Stimulated activated effector memory CD8-positive, alpha-beta T cell treated with anti-CD3 and anti-CD28 coated beads, Interleukin-12 subunit alpha, Interleukin-12 subunit beta, amount 100 ng/mL, for 72 hours (primary cell): ENCODE measurements at regions not wholly inside any gene's neighbourhood (a gene's known extent, or its start where the extent isn't known, plus 50 kb on each side); places are given as distances from the start of the nearest gene placed in this dataset.
"Not testable (repeated sequence)": the region's sequence is repeated elsewhere in the genome, so short reads cannot be mapped to it uniquely, and the experiment has no call there.

Source experiments
- ATAC-seq: fragments of 150-1000 bp; cut with Tn5 transposase; 2 replicates; pipeline ENCODE4 v1.10.0; 2021
- DNase-seq, 2 donors: peaks; one replicate each; pipeline ENCODE4 v3.0.0; 2021 to 2022; ENCODE audit warnings: low spot score in 2 of 2
- H3K27ac Mint-ChIP-seq: one replicate; pipeline ENCODE4 v1.8.0; 2022; ENCODE audit warnings: mild to moderate bottlenecking, mixed read lengths
- H3K36me3 Mint-ChIP-seq: one replicate; pipeline ENCODE4 v1.8.0; 2022; ENCODE audit warnings: mild to moderate bottlenecking, mixed read lengths
- H3K4me1 Mint-ChIP-seq: one replicate; pipeline ENCODE4 v1.8.0; 2022; ENCODE audit warnings: mixed read lengths
- H3K4me3 Mint-ChIP-seq: one replicate; pipeline ENCODE4 v1.8.0; 2022; ENCODE audit warnings: mild to moderate bottlenecking, mixed read lengths
- H3K9me3 Mint-ChIP-seq: one replicate; pipeline ENCODE4 v1.8.0; 2022; ENCODE audit warnings: mixed read lengths

DNA sequence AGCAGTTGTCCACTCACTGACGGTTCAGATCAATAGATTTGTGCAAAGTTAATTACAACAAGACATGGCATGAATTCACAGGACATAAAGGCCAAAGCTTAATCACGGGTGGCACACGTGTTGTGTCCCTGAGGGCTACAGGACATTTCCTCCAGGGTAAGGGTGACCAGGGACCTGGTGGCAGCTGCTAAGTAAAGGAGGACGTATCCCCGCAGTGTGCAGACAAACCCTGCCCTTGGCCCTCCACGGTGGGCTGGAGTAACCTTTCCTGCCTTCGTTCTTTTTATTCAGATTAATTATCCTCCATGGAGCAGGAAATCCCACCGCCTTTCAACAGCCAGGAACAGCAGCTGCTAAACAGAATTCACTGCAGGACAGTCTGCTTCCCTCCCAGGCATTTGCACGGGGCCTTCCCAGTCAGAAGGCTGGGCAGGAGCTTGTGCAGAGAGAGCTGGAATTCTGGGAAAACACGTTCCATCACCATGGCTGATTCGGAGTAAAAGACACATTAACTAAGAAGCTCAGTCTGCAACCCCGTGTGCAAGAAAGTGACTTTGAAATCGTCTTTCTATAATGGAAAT, 289.9 kb upstream of the SFSWAP start:
- DNase-seq (no peak), ATAC-seq (no peak)
- H3K4me1 Mint-ChIP-seq: no peaks in the 10 kb centered on the region
- H3K4me3 Mint-ChIP-seq: no peak overlapping the region
- peaks cover 13% of the 10 kb centered on the region for H3K9me3 Mint-ChIP-seq
- H3K36me3 Mint-ChIP-seq: no peaks in the 10 kb centered on the region
- H3K27ac Mint-ChIP-seq: no peak overlapping the region

DNA sequence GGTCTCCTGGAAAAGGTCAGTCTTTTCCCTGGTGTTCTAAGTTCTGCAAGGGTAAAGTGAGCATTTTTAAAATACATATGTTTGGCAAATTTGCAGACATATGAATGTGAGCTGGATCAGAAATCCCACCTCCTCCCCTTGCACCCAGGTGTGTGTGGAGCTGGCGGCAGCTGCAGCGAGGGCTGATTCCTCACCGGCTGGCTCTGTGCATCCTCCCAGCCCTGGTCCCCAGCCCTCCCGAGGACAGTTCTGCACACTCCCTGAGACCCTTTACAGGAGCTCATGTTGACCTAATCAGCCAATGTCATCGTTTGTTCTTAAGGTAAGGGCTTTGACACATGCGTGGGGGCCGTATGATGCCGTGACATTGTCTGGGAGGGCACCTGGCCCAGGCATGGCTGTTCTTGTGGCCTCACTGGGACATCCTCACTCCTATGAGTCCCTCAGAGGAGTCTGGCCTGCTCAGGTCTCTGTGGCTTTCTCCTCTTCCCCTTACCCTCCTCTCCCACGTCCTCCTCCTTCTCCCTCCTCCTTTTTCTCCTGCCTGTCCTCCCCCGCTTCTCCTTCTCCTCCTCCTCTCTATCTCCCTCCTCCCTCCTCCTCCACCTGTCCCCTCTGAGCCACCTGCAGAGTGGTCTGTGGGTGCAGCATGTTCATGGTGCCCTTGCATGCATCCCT, 289.2 kb upstream of the SFSWAP start:
- H3K27ac Mint-ChIP-seq: no peak overlapping the region
- ATAC-seq: no peak

DNA sequence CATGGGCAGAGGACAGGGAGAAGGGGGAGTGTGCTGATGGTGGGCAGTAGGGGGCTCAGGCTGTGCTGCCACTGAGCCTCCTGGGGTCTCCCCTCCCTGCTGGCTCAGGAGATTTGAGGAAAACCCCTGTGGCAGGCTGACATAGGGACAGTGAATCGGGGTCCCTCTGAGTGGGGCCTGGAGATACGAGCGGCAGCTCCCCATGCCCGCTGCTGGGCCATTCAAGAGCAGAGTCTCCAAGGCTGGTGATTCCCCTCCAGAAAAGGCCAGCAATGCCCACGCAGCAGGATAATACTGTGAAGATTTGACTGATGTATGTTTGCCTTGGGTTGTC, 288.7 kb upstream of the SFSWAP start:
- DNase-seq (no peak), ATAC-seq (no peak)
- Mint-ChIP-seq H3K9me3 (peaks cover 13% of the 10 kb centered on the region), H3K27ac (no peak overlapping the region), H3K4me1 (no peaks in the 10 kb centered on the region), H3K4me3 (no peak overlapping the region), H3K36me3 (no peaks in the 10 kb centered on the region)

More for the DNA sequence above, 289.2 kb upstream of the SFSWAP start:
- H3K36me3 Mint-ChIP-seq: no peaks in the 10 kb centered on the region
- no peaks in the 10 kb centered on the region for H3K4me1 Mint-ChIP-seq
- peaks cover 13% of the 10 kb centered on the region for H3K9me3 Mint-ChIP-seq
- no peak for DNase-seq
- no peak overlapping the region for H3K4me3 Mint-ChIP-seq

DNA sequence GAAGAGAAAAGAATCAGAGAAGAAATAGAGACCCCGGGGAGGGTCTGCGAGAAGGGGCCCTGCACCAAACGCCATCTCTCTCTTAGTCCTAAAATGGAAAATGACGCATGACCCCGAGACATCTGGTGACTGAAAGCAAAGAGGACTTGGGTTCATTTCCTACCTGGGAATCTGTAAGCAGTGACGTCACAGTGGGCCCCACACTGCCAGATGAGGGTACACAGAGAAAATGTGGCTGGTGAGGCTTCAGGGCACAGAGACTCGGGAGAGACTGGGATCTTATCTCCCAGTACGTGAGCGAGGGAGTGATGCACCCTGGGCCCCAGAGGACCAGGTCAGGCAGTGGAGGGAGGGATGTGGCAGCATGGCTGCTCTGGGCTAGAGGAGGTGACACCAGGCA, 288.1 kb upstream of the SFSWAP start:
- H3K4me1 Mint-ChIP-seq: no peaks in the 10 kb centered on the region
- H3K36me3 Mint-ChIP-seq: no peaks in the 10 kb centered on the region
- no peak overlapping the region for H3K27ac Mint-ChIP-seq
- no peak overlapping the region for H3K4me3 Mint-ChIP-seq
- DNase-seq (no peak), ATAC-seq (no peak)
- peaks cover 13% of the 10 kb centered on the region for H3K9me3 Mint-ChIP-seq

DNA sequence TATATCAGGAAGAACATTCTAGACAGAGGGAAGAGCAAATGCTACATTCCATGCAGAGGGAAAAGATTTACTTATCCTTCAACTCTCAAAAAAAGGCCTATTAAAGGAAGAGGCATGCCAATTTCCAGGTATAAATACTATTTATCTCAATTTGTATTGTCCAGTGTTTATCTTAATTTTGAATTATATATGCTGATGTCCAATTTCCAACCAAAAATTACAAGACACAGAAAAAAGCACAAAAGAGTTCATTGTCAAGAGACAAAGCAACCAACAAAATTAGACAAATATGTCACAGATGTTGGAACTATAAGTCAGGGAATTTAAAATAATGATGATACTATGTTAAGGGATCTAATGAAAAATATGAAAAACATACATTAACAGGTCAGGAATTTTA, 286.6 kb upstream of the SFSWAP start:
- Mint-ChIP-seq H3K36me3 (no peaks in the 10 kb centered on the region), H3K9me3 (peaks cover 13% of the 10 kb centered on the region), H3K4me1 (no peaks in the 10 kb centered on the region), H3K27ac (no peak overlapping the region), H3K4me3 (no peak overlapping the region)
- no peak for DNase-seq
- no peak for ATAC-seq

DNA sequence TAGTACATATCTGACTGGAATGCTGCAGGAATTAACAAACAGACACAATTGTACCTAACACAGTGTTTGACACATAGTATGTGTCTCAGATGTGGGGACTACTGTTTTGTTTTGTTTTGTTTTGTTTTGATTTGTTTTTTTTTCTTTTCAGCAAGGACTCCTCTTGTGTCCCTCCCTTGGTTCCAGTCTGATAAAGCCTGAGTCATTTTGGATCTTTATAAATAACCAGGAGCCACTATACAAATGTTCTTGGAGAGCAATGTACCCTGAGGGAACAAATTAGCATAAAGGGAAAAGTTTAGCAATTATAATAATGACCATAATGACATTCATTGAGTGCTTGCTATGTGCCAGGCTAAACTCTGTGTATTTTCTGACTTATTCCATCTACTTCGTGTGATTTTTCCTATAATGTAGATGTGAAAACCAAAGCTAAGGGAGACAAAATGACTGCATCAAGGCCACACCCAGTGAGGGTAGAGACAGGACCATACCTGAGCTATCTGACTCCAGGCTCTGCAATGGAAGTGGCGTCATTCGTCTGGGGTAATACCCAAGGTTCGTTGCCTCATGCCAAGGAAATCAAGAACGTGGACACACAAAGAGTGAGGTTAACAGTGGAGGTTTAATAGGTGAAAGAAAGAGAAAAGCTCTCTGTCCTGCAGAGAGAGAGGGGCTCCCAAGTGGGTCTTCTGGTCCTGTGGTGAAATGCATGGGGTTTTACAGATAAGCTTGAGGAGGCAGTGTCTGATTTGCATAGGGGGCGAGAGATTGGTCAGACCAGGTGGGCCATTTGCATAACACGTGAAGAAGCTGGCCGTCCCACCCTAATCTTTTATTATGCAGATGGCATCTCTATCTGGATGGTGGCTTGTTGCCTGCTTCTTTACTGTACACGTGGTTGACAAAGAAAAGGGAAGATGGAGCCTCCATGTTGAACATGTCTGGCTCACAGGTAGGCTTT, 285.5 kb upstream of the SFSWAP start:
- Mint-ChIP-seq H3K27ac (no peak overlapping the region), H3K9me3 (peaks cover 13% of the 10 kb centered on the region), H3K4me3 (no peak overlapping the region), H3K4me1 (no peaks in the 10 kb centered on the region), H3K36me3 (no peaks in the 10 kb centered on the region)
- DNase-seq (no peak), ATAC-seq (no peak)

DNA sequence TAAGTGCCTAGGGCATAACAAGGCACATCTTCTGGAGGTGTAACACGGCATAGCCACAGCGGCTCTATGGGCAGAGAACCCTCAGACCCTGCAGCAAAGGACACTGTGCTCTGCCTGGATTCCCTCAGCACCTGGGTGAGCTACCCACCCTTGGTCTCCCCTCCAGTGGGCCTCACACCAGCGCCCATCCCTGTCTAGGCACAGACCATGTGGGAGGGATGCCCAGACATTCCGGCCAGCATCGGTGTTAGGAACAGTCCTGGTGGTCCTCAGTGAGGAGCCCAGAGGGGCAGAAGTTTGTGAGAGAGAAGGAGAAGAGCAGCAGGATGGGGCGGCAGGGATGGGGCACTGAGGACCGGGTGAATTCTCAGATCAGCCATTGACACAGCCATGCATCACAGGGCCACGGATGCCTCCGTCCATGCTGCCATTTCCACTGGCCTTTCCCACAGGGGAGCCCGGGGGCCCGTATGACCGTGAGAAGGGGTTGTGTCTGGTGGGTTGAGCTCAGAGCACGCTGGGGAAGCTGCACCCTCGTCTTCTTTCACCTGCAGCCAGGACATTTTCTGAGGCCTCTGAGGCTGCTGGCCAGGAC, 282.7 kb upstream of the SFSWAP start:
- Mint-ChIP-seq H3K9me3 (peaks cover 11% of the 10 kb centered on the region), H3K27ac (no peak overlapping the region), H3K4me3 (no peak overlapping the region), H3K36me3 (no peaks in the 10 kb centered on the region), H3K4me1 (no peaks in the 10 kb centered on the region)
- ATAC-seq (peak; percentile 20), DNase-seq (no peak)

DNA sequence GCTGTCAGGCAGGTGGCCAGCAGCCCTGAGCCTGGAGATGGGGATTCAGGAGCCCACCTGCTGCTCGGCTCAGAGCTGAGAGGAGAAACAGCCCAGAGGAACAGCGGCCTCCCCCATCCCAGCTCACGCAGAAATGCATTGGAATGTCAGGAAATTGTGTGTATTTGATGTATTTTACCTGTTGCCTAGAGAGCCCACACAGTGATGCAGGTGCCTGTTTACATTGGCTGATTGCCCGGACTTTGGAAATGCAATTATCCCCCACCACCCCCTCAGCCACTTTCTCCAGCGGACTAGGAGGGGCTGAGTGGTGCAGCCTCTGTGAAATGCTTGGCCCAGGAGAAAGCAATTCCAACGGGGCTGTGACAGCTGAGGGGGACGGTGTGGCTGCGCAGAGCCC, 281.7 kb upstream of the SFSWAP start:
- H3K4me1 Mint-ChIP-seq, H3K4me3 Mint-ChIP-seq, H3K36me3 Mint-ChIP-seq, DNase-seq, H3K9me3 Mint-ChIP-seq, H3K27ac Mint-ChIP-seq: not testable (repeated sequence)
- peak; percentile 23 for ATAC-seq

DNA sequence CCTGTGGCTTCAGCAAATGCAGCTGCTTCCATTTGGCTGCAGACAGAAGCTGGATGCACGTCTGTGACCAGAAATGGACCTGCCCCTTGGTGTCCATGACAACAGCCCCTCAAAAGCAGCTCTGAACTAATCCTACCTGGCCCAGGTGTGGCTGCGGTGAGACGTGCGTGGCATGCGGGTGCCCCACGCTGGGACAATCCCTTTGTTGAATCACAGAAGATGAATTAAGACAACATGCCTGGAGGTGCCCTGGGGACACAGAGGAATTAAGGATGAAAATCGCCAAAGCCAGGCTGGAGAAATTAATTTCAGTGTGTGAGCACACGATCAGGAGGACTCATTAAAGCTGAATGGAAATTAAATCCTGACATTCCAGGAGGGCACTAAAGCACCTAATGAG, 281.2 kb upstream of the SFSWAP start:
- H3K9me3 Mint-ChIP-seq, DNase-seq, H3K4me1 Mint-ChIP-seq, ATAC-seq, H3K4me3 Mint-ChIP-seq, H3K27ac Mint-ChIP-seq, H3K36me3 Mint-ChIP-seq: not testable (repeated sequence)

DNA sequence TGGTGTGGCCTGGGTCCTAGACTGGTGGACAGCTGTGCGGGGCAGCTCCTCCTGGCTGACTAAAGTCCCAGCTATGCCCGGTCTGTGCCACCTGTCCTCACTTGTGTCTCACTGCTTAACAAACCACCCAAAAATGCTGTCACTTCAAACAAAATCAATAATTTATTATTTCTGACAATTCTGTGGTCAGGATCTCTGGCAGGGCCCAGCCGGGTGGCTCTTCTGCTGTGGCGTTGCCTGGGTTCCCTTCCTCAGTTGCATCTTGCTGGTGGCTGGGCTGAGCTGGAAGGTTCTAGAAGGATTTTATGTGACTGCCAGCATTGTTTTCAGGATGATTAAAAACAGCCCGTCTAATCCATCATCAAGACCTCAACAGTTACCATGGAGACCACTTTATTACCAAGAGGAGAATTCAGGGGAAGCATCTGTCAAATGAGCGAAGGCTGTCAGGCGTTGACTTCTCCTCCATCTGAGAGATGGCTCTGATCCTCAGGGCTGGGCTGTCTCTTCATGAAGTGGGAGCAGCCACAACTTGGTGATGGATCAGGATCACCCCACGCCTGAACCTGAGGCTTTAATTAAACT, 280.6 kb upstream of the SFSWAP start:
- DNase-seq (no peak), ATAC-seq (no peak)
- Mint-ChIP-seq H3K4me1 (peaks cover 4% of the 10 kb centered on the region), H3K36me3 (no peaks in the 10 kb centered on the region), H3K27ac (no peak overlapping the region), H3K9me3 (no peaks in the 10 kb centered on the region), H3K4me3 (no peak overlapping the region)

DNA sequence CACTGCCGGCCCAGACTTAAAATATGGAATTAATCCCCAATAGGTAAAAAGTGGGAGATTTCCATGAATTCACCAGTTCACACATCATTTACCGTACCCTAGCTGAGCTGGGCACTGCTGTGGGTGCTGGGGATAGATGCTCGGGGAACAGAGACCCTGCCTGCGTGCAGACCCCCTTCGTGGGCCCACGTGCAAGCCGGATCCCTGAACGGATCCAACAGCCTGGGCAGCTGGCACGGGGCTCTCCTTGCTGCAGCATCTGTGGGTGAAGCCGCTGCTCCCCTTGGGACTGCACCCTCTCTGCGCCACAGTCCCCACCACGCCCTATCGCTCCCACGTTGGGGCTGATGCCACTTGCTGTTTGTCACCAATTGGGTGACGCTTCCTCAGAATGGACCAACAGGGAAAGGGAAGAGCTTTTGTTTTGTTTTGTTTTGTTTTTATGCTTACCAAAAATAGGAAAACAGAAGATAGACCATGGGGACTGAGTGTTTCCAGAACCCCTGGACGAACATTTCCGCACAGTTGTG, 279.7 kb upstream of the SFSWAP start:
- not testable (repeated sequence) for ATAC-seq

DNA sequence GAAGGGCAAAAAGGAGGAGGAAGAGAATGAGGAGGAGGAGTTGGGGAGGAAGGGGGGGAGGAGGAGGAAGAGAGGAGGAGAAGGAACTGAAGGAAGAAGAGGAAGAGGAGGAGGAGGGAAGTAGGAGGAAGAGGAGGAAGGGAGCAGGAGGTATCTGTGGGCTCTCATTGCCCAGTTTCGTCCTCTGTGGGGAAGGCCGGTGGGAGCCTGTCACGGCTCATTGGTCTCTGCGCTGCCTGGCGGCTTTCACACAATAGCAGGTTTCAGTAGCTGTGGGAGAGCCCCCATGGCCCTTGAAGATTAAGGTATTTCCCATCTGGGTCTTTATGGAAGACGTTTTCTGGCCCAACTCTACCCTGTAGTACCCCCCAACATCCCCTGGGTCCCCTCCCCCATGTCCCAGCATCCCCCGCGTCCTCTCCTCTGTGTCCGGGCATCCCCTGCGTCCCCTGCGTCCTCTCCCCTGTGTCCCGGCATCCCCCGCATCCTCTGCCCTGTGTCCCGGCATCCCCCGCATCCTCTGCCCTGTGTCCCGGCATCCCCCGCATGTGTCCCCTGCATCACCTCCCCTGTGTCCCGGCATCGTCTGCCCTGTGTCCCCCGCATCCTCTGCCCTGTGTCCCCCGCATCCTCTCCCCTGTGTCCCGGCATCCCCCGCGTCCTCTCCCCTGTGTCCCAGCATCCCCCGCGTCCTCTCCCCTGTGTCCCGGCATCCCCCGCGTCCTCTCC, 278.2 kb upstream of the SFSWAP start:
- no peak overlapping the region for H3K27ac Mint-ChIP-seq
- no peaks in the 10 kb centered on the region for H3K36me3 Mint-ChIP-seq
- no peak overlapping the region for H3K4me3 Mint-ChIP-seq
- ATAC-seq (no peak), DNase-seq (no peak)
- H3K4me1 Mint-ChIP-seq: peaks cover 4% of the 10 kb centered on the region
- H3K9me3 Mint-ChIP-seq: no peaks in the 10 kb centered on the region

More for the DNA sequence above, 279.7 kb upstream of the SFSWAP start:
- H3K27ac Mint-ChIP-seq, H3K36me3 Mint-ChIP-seq, H3K4me3 Mint-ChIP-seq, DNase-seq, H3K9me3 Mint-ChIP-seq, H3K4me1 Mint-ChIP-seq: not testable (repeated sequence)

DNA sequence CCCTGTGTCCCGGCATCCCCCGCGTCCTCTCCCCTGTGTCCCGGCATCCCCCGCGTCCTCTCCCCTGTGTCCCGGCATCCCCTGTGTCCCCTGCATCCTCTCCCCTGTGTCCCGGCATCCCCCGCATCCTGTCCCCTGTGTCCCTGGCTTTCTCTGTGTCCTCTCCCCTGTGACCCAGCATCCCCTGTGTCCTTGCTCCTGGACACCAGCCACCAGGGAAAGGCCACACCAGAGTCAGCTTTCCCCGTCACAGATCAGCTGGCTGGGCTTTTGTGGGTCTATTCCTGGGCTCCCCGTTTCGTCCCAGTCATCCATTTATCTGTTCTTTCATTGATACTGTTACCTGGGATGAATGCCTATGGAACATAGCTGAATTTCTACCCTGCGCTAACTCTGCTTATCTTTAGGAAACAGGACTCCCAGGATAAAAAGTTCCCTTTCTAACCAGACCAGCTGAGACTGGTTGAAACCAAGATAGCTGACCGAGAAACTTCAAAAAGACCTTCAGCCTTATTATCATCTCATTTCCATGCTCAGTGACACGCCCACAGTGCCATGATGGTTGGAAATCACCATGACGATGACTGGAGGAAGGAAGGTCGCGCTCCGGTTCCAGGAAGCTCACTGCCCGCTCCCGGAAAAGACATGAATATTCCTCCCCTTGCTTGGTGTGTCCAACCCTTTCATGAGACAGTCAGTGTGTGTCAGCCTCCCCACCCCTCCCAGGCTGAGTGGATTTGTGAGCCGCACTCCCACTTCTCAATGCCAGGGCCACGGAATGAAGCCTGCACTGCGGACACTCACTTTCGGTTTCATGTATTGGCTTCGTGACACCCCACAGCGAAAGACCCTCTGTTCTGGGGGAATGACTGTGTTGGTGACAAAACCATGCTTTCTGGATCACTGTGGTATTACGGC, 276.4 kb upstream of the SFSWAP start:
- H3K4me3 Mint-ChIP-seq: no peak overlapping the region
- DNase-seq: no peak
- no peaks in the 10 kb centered on the region for H3K9me3 Mint-ChIP-seq
- ATAC-seq: peak; percentile 50
- no peaks in the 10 kb centered on the region for H3K36me3 Mint-ChIP-seq
- peak overlapping the region; percentile 20 for H3K27ac Mint-ChIP-seq
- peaks cover 4% of the 10 kb centered on the region for H3K4me1 Mint-ChIP-seq
